Neural cell (in vitro differentiated cells): ENCODE measurements at regions not wholly inside any gene's neighbourhood (a gene's known extent, or its start where the extent isn't known, plus 50 kb on each side); places are given as distances from the start of the nearest gene placed in this dataset.

ENCODE experiments used
- EZH2 ChIP-seq: fragments of 200-600, 300-800 bp; shearing (Covaris generic), sonication (generic); IDR thresholded peaks from 2 replicates; pipeline ENCODE4 v1.6.1; 2014; ENCODE audit warnings: antibody characterized with exemption, low read length, borderline replicate concordance, mild to moderate bottlenecking; ENCODE audit not compliant: insufficient read depth, poor library complexity, severe bottlenecking
- TF ChIP-seq, protein P1 (sequence below): IDR thresholded peaks from 2 replicates; pipeline ENCODE4 v1.6.1; 2012; ENCODE audit warnings: borderline replicate concordance
- TF ChIP-seq, protein P2 (sequence below): fragments of 450-650 bp; IDR thresholded peaks from 2 replicates; pipeline ENCODE4 v1.5.1; 2014; ENCODE audit warnings: antibody characterized with exemption, mild to moderate bottlenecking, moderate library complexity; ENCODE audit not compliant: poor library complexity, severe bottlenecking

DNA sequence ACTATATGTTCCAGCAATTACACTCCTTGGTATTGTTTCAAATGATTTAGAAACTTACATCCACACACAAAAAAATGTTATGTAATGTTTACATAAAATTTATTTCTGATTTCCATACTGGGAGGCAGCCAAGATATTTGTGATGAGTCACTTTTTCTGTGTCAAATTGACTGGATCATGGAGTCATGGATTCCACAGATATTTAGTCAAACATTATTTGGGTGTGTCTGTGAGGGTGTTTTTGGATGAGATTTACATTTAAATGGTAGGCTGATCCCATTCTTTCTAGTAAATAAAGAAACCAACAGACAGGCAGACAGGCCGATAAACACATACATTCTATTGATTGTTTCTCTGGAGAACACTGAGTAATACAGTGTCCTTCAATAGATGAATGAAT lies 562.8 kb downstream of the SLITRK6 start:
- TF ChIP-seq, protein P1, sequence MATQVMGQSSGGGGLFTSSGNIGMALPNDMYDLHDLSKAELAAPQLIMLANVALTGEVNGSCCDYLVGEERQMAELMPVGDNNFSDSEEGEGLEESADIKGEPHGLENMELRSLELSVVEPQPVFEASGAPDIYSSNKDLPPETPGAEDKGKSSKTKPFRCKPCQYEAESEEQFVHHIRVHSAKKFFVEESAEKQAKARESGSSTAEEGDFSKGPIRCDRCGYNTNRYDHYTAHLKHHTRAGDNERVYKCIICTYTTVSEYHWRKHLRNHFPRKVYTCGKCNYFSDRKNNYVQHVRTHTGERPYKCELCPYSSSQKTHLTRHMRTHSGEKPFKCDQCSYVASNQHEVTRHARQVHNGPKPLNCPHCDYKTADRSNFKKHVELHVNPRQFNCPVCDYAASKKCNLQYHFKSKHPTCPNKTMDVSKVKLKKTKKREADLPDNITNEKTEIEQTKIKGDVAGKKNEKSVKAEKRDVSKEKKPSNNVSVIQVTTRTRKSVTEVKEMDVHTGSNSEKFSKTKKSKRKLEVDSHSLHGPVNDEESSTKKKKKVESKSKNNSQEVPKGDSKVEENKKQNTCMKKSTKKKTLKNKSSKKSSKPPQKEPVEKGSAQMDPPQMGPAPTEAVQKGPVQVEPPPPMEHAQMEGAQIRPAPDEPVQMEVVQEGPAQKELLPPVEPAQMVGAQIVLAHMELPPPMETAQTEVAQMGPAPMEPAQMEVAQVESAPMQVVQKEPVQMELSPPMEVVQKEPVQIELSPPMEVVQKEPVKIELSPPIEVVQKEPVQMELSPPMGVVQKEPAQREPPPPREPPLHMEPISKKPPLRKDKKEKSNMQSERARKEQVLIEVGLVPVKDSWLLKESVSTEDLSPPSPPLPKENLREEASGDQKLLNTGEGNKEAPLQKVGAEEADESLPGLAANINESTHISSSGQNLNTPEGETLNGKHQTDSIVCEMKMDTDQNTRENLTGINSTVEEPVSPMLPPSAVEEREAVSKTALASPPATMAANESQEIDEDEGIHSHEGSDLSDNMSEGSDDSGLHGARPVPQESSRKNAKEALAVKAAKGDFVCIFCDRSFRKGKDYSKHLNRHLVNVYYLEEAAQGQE, result no peak
- TF ChIP-seq, protein P2, sequence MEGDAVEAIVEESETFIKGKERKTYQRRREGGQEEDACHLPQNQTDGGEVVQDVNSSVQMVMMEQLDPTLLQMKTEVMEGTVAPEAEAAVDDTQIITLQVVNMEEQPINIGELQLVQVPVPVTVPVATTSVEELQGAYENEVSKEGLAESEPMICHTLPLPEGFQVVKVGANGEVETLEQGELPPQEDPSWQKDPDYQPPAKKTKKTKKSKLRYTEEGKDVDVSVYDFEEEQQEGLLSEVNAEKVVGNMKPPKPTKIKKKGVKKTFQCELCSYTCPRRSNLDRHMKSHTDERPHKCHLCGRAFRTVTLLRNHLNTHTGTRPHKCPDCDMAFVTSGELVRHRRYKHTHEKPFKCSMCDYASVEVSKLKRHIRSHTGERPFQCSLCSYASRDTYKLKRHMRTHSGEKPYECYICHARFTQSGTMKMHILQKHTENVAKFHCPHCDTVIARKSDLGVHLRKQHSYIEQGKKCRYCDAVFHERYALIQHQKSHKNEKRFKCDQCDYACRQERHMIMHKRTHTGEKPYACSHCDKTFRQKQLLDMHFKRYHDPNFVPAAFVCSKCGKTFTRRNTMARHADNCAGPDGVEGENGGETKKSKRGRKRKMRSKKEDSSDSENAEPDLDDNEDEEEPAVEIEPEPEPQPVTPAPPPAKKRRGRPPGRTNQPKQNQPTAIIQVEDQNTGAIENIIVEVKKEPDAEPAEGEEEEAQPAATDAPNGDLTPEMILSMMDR, result no peak
- no peak for TF ChIP-seq EZH2
